CD8-positive, alpha-beta memory T cell (primary cell): ENCODE measurements at regions not wholly inside any gene's neighbourhood (a gene's known extent, or its start where the extent isn't known, plus 50 kb on each side); places are given as distances from the start of the nearest gene placed in this dataset.
A peak's percentile ranks its signal among the peaks of the same experiment; 100 is the strongest.

ENCODE experiments used
- CTCF ChIA-PET: fragments of 350-600 bp; sonication (Branson Sonifier 250); formaldehyde crosslinking; loops from one replicate; lab custom pipeline; 2021; ENCODE audit warnings: antibody characterized with exemption; lab: Charles Lee
- POLR2A ChIA-PET: fragments of 350-600 bp; sonication (Branson Sonifier 250); formaldehyde crosslinking; loops from one replicate; lab custom pipeline; 2021; ENCODE audit warnings: antibody characterized with exemption; lab: Charles Lee
- DNase-seq, 5 donors: peaks; one replicate each; pipeline versions ENCODE4 v3.0.0 to v3.0.0-alpha.2; 2020 to 2022; ENCODE audit warnings: mixed read lengths in 1 of 5
- H3K27ac ChIP-seq: one replicate; pipeline ENCODE4 v1.7.0; 2013; ENCODE audit warnings: low read depth, mild to moderate bottlenecking, low read length, moderate library complexity
- H3K27me3 ChIP-seq: 2 replicates; pipeline ENCODE4 v1.7.0; 2013; ENCODE audit warnings: low read length, mild to moderate bottlenecking; ENCODE audit not compliant: insufficient read depth, poor library complexity, severe bottlenecking
- H3K36me3 ChIP-seq: 2 replicates; pipeline ENCODE4 v1.7.0; 2013; ENCODE audit warnings: mild to moderate bottlenecking, low read length, moderate library complexity; ENCODE audit not compliant: insufficient read depth
- H3K4me1 ChIP-seq: 2 replicates; pipeline ENCODE4 v1.7.0; 2013; ENCODE audit warnings: mild to moderate bottlenecking, low read length, moderate library complexity; ENCODE audit not compliant: insufficient read depth
- H3K4me3 ChIP-seq: 2 replicates; pipeline ENCODE4 v1.7.0; 2013; ENCODE audit warnings: mild to moderate bottlenecking, low read length
- H3K9me3 ChIP-seq: 2 replicates; pipeline ENCODE4 v1.7.0; 2013; ENCODE audit warnings: mild to moderate bottlenecking, low read length
- H3K27ac Mint-ChIP-seq, 8 donors: one replicate each; pipeline ENCODE4 v1.8.0; 2020 to 2021; ENCODE audit warnings: mixed read lengths in 8 of 8, mild to moderate bottlenecking in 6 of 8, inconsistent platforms in 3 of 8, moderate library complexity in 3 of 8
- H3K27me3 Mint-ChIP-seq, 2 donors: one replicate each; pipeline ENCODE4 v1.8.0; 2020 to 2021; ENCODE audit warnings: mixed read lengths in 2 of 2, mild to moderate bottlenecking in 1 of 2, moderate library complexity in 1 of 2
- H3K36me3 Mint-ChIP-seq, 3 donors: one replicate each; pipeline ENCODE4 v1.8.0; 2020 to 2021; ENCODE audit warnings: mixed read lengths in 3 of 3, inconsistent platforms in 1 of 3, mild to moderate bottlenecking in 1 of 3
- H3K4me1 Mint-ChIP-seq, 3 donors: one replicate each; pipeline ENCODE4 v1.8.0; 2020 to 2021; ENCODE audit warnings: mixed read lengths in 3 of 3, inconsistent platforms in 1 of 3, mild to moderate bottlenecking in 1 of 3
- H3K4me3 Mint-ChIP-seq, 7 donors: one replicate each; pipeline ENCODE4 v1.8.0; 2020 to 2021; ENCODE audit warnings: mixed read lengths in 7 of 7, mild to moderate bottlenecking in 6 of 7, moderate library complexity in 4 of 7, inconsistent platforms in 2 of 7
- H3K9me3 Mint-ChIP-seq, 5 donors: one replicate each; pipeline ENCODE4 v1.8.0; 2020 to 2022; ENCODE audit warnings: mixed read lengths in 5 of 5, mild to moderate bottlenecking in 3 of 5, moderate library complexity in 2 of 5, inconsistent platforms in 1 of 5

GRCh38 chr12:89169321-89169720, 183.0 kb downstream of the DUSP6 start:
- POLR2A ChIA-PET: no interaction called here
- no peaks in the 10 kb centered on the region for H3K36me3 ChIP-seq
- Mint-ChIP-seq H3K36me3 (peaks cover 0 to 3% (median 0%) of the 10 kb centered on the region in 3 donors), H3K9me3 (no peaks in the 10 kb centered on the region), H3K4me3 (no peak overlapping the region), H3K4me1 (peaks cover 0 to 6% (median 2%) of the 10 kb centered on the region in 3 donors), H3K27ac (no peak overlapping the region), H3K27me3 (no peaks in the 10 kb centered on the region)
- DNase-seq: no peak
- H3K4me3 ChIP-seq: no peak overlapping the region
- H3K27me3 ChIP-seq: no peaks in the 10 kb centered on the region
- no peaks in the 10 kb centered on the region for H3K9me3 ChIP-seq
- H3K4me1 ChIP-seq: peaks cover 6% of the 10 kb centered on the region
- H3K27ac ChIP-seq: no peak overlapping the region
- CTCF ChIA-PET: no interaction called here

DNA sequence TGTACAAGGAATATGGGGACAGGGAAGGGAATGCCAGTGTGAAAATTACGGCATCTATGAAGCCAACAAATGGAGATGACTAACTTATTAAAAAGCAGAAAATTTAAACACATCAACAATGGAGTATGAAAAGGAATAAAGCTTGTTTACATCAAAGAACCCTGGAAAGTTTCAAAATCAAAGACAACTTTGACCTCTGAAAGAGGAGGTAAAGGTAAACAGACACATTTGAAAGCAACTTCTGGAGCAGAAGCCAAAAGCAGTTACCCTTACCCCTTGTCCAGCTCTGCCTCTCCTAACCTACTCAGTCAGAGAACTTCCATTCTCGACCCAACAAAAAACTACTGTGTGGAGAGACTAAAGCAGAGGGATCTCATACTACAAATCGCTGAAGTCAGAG, 184.3 kb downstream of the DUSP6 start:
- H3K27me3 Mint-ChIP-seq: no peaks in the 10 kb centered on the region
- no peaks in the 10 kb centered on the region for H3K9me3 ChIP-seq
- POLR2A ChIA-PET: no interaction called here
- no peak overlapping the region for H3K4me3 Mint-ChIP-seq
- peaks cover 0 to 3% (median 0%) of the 10 kb centered on the region in 3 donors for H3K36me3 Mint-ChIP-seq
- H3K36me3 ChIP-seq: no peaks in the 10 kb centered on the region
- DNase-seq: no peak
- no peak overlapping the region for H3K27ac ChIP-seq
- H3K4me1 Mint-ChIP-seq: peaks cover 0 to 6% (median 2%) of the 10 kb centered on the region in 3 donors
- CTCF ChIA-PET: no interaction called here
- H3K4me3 ChIP-seq: no peak overlapping the region
- no peak overlapping the region for H3K27ac Mint-ChIP-seq
- no peaks in the 10 kb centered on the region for H3K9me3 Mint-ChIP-seq
- no peaks in the 10 kb centered on the region for H3K27me3 ChIP-seq
- peaks cover 6% of the 10 kb centered on the region for H3K4me1 ChIP-seq

DNA sequence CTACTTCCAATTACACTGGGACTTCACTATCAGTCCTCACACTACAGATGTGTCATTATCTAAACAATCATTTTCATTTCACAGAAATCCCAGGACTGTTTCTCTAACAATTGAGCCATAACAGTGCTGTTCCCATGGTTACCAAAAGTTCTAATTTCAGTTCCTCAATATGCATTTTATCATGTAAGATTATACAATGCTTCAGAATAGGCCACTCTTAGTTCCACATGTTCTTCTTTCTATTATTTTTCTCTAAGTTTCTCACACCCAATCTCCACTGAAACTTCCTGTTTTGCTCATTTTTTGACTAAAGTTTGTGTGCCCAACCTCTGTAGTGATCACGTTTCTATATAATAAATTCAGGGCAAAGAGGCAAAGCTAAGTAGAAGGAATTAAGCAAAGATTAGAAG, 185.8 kb downstream of the DUSP6 start:
- H3K27ac ChIP-seq: no peak overlapping the region
- peaks cover 6% of the 10 kb centered on the region for H3K4me1 ChIP-seq
- H3K27me3 ChIP-seq: no peaks in the 10 kb centered on the region
- no peak for DNase-seq
- Mint-ChIP-seq H3K9me3 (no peaks in the 10 kb centered on the region), H3K27me3 (no peaks in the 10 kb centered on the region), H3K4me1 (peaks cover 0 to 6% (median 2%) of the 10 kb centered on the region in 3 donors), H3K4me3 (no peak overlapping the region), H3K36me3 (peaks cover 0 to 3% (median 0%) of the 10 kb centered on the region in 3 donors), H3K27ac (no peak overlapping the region)
- no peak overlapping the region for H3K4me3 ChIP-seq
- H3K36me3 ChIP-seq: no peaks in the 10 kb centered on the region
- CTCF ChIA-PET: no interaction called here
- POLR2A ChIA-PET: no interaction called here
- no peaks in the 10 kb centered on the region for H3K9me3 ChIP-seq

DNA sequence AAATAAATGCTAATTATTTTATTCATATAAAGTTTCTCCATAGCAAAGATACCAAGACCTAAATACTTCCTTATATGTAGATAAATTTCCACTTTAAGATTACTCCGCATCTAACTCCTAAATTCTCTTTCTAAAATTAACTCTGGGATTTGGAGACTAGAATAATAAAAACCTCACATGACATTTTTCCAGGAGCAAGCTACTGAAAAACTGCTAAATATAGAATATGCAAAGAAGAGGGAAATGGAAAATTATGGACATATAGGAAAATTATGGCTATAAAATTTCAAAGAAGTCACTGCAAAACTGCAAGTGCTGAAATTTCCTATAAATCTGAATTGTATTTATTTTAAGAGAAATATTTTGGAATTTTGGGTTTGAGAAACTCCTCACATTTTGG, 186.2 kb downstream of the DUSP6 start:
- H3K36me3 ChIP-seq: no peaks in the 10 kb centered on the region
- DNase-seq: no peak
- no peak overlapping the region for H3K27ac ChIP-seq
- Mint-ChIP-seq H3K27me3 (no peaks in the 10 kb centered on the region), H3K9me3 (no peaks in the 10 kb centered on the region), H3K4me3 (no peak overlapping the region), H3K36me3 (peaks cover 0 to 3% (median 0%) of the 10 kb centered on the region in 3 donors), H3K4me1 (peaks cover 0 to 6% (median 2%) of the 10 kb centered on the region in 3 donors), H3K27ac (no peak overlapping the region)
- no peaks in the 10 kb centered on the region for H3K27me3 ChIP-seq
- no peaks in the 10 kb centered on the region for H3K9me3 ChIP-seq
- H3K4me3 ChIP-seq: no peak overlapping the region
- peaks cover 6% of the 10 kb centered on the region for H3K4me1 ChIP-seq
- CTCF ChIA-PET: no interaction called here
- POLR2A ChIA-PET: no interaction called here

GRCh38 chr12:89165703-89166102, 186.6 kb downstream of the DUSP6 start:
- Histone ChIP-seq H3K27me3 (no peaks in the 10 kb centered on the region), H3K27ac (no peak overlapping the region), H3K36me3 (no peaks in the 10 kb centered on the region), H3K4me1 (peaks cover 6% of the 10 kb centered on the region), H3K4me3 (no peak overlapping the region), H3K9me3 (no peaks in the 10 kb centered on the region)
- ChIA-PET POLR2A (no interaction called here), CTCF (no interaction called here)
- no peak for DNase-seq
- Mint-ChIP-seq H3K4me1 (peaks cover 0 to 6% (median 2%) of the 10 kb centered on the region in 3 donors), H3K9me3 (no peaks in the 10 kb centered on the region), H3K27ac (no peak overlapping the region), H3K27me3 (no peaks in the 10 kb centered on the region), H3K4me3 (no peak overlapping the region), H3K36me3 (peaks cover 0 to 3% (median 0%) of the 10 kb centered on the region in 3 donors)

DNA sequence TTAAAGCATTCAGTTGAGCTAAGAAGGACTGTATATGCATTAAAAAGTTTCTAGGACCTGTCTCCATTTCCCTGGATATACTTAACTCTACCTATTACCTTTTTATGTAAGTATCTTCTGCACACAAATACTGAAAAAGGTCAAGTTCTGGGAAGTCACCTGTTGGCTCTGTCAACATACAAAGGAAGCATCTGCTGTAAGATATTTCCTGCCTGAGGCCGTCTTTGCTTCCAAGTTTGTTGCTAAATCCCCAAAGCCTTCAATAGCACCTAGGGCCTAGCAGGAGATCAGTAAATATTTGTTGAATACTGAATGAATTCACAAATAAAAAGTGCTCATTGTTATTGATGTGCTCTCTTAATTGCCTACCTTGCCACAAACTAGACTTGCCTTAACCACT, 188.4 kb downstream of the DUSP6 start:
- Mint-ChIP-seq H3K4me1 (peaks cover 0 to 6% (median 2%) of the 10 kb centered on the region in 3 donors), H3K27me3 (no peaks in the 10 kb centered on the region), H3K36me3 (peaks cover 0 to 1% (median 0%) of the 10 kb centered on the region in 3 donors), H3K9me3 (no peaks in the 10 kb centered on the region), H3K4me3 (no peak overlapping the region), H3K27ac (no peak overlapping the region)
- no peaks in the 10 kb centered on the region for H3K27me3 ChIP-seq
- H3K4me3 ChIP-seq: no peak overlapping the region
- CTCF ChIA-PET: no interaction called here
- H3K4me1 ChIP-seq: peaks cover 6% of the 10 kb centered on the region
- H3K9me3 ChIP-seq: no peaks in the 10 kb centered on the region
- POLR2A ChIA-PET: no interaction called here
- H3K27ac ChIP-seq: no peak overlapping the region
- no peaks in the 10 kb centered on the region for H3K36me3 ChIP-seq
- no peak for DNase-seq

DNA sequence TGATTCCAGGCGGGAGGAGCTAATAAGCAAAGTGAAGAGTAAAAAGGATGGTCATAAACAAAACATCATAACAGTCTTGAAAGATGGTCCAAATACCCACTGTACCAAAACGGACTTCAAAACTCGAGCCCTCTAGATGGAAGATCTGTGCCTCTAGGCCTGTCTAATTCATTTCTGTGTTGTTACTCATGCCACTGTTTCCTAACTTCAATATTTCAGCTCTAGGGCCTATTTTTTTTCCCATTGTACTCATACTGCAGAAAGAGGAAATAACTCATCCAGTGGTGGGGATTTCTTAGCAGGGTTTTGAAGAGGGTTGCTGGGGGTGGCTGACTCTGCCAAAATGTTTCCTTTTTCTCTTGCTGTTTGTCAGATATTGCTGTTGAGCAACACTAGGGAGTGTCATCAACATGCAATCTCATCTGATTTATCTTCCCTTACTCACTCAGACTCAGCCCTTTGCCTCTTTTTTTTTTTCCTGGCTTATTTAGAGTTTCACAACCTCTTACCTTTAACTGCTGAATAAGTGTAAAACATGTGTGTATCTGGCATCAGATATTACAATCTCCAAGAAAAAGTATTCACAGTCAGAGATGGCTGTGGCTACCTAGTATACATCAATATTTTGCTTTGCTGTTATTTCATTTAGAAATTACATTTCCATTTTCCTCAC, 189.6 kb downstream of the DUSP6 start:
- Mint-ChIP-seq H3K4me3 (no peak overlapping the region), H3K36me3 (peaks cover 0 to 1% (median 0%) of the 10 kb centered on the region in 3 donors), H3K27me3 (peaks cover 0 to under 1% of the 10 kb centered on the region in 2 donors), H3K27ac (no peak overlapping the region), H3K9me3 (no peaks in the 10 kb centered on the region), H3K4me1 (peaks cover 0 to 6% (median 2%) of the 10 kb centered on the region in 3 donors)
- Histone ChIP-seq H3K36me3 (no peaks in the 10 kb centered on the region), H3K27ac (peak overlapping the region; percentile 17), H3K9me3 (no peaks in the 10 kb centered on the region), H3K27me3 (no peaks in the 10 kb centered on the region), H3K4me3 (no peak overlapping the region), H3K4me1 (peaks cover 6% of the 10 kb centered on the region)
- ChIA-PET POLR2A (no interaction called here), CTCF (no interaction called here)
- no peak for DNase-seq

- no peak overlapping the region for H3K4me3 ChIP-seq
- H3K27me3 Mint-ChIP-seq: peaks cover 0 to 4% of the 10 kb centered on the region in 2 donors
- no peaks in the 10 kb centered on the region for H3K9me3 Mint-ChIP-seq
- no peaks in the 10 kb centered on the region for H3K9me3 ChIP-seq
- H3K27ac ChIP-seq: no peak overlapping the region
- H3K36me3 Mint-ChIP-seq: no peaks in the 10 kb centered on the region
- ChIA-PET POLR2A (no interaction called here), CTCF (no interaction called here)
- no peak for DNase-seq
- H3K36me3 ChIP-seq: no peaks in the 10 kb centered on the region
- no peak overlapping the region for H3K27ac Mint-ChIP-seq
- peaks cover 2% of the 10 kb centered on the region for H3K4me1 ChIP-seq
- no peaks in the 10 kb centered on the region for H3K27me3 ChIP-seq
- no peak overlapping the region for H3K4me3 Mint-ChIP-seq
- peaks cover 0 to 3% (median 2%) of the 10 kb centered on the region in 3 donors for H3K4me1 Mint-ChIP-seq
These were observed 190.7 kb downstream of the DUSP6 start for GRCh38 chr12:89161557-89161956.
